Ammon's horn (tissue), 1 donor: ENCODE measurements at regions not wholly inside any gene's neighbourhood (a gene's known extent, or its start where the extent isn't known, plus 50 kb on each side); places are given as distances from the start of the nearest gene placed in this dataset.
"Not testable (repeated sequence)": the region's sequence is repeated elsewhere in the genome, so short reads cannot be mapped to it uniquely, and the experiment has no call there.

Experiments used
- DNase-seq: peaks from one replicate; pipeline ENCODE4 v3.0.0-alpha.2; 2016; ENCODE audit warnings: low spot score

- peak; percentile 42 for DNase-seq
Observed at GRCh38 chr15:46956456-46956855, 760.8 kb upstream of the SEMA6D start.

GRCh38 chr15:46956881-46957280 is 760.4 kb upstream of the SEMA6D start:
- DNase-seq, result no peak

DNA sequence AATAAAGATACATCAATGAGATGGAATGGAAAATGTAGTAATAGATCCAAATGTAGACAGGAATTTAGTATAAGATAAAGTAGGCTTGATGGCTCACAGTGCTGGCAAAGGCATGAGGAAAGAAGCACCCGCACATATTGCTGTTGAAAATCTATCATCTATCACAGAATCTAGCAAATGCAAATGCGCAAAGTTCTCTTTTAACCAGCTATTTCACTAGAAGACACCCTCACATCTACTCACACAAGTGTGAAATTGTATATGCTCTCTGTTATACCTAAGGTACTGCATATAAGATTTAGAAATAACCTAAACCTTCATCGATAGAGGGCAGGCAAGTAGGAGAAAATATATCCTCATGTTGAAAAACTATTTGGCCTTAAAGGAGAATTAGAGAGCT is 756.7 kb upstream of the SEMA6D start:
- DNase-seq, result no peak

DNA sequence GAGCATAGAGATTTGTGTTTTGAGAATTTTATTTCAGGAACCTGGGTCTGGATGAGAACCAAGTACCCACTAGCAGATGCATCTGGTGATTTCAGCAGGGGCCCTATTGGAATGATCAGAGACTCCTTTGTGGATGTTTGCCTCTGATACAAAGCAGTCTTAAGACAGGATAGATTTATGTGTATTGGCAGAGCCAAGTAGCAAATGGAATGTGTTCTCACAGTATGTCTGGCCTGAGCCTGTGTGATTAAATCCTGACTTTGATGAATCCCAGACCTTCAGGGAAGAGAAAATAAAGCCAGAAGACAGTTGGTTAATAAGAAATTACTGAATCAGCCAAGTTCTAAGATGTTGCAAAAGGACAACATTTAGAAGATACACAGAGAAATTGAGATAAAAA is 755.5 kb upstream of the SEMA6D start:
- DNase-seq, result no peak

- DNase-seq, result not testable (repeated sequence)
Observed at GRCh38 chr15:46988055-46988454, 729.2 kb upstream of the SEMA6D start.

GRCh38 chr15:46996359-46996758 is 720.9 kb upstream of the SEMA6D start:
- no peak for DNase-seq

DNA sequence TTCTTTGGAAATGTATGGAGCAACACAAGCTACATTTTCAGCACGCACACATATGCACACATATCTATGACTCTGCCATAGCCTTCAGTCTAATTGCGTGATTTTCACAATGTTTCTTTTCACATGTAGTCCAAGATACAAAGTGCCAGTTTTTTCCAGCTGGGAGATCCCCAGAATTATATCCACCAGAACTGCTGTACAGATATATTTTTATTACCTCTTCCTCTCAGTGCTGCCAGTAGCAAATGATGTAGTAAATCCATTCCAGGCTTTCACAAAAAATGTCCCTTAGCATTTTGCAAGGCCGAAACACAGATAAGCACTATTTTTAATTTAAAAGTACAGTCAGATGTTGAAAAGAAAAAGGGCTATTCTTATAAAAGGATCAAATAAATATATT is 719.8 kb upstream of the SEMA6D start:
- DNase-seq, result no peak

GRCh38 chr15:47003568-47003967 is 713.7 kb upstream of the SEMA6D start:
- no peak for DNase-seq

DNA sequence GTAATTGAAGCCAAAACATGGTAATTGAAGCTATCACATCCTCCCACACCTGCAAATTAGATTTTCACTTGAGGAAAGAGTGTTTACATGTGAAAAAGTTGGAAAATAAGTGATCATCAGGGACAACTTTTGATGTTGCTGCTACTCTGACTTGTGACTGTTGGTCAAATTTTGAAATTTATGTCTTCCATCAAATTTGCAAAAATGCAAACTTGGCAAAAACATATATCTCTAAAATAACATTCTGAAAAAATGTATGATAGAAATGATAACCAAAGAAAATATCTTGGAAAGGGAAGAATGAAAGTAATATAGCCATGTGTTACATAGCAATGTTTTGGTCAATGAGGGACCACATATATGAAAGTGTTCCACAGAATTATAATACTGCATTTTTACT is 703.9 kb upstream of the SEMA6D start:
- no peak for DNase-seq

DNA sequence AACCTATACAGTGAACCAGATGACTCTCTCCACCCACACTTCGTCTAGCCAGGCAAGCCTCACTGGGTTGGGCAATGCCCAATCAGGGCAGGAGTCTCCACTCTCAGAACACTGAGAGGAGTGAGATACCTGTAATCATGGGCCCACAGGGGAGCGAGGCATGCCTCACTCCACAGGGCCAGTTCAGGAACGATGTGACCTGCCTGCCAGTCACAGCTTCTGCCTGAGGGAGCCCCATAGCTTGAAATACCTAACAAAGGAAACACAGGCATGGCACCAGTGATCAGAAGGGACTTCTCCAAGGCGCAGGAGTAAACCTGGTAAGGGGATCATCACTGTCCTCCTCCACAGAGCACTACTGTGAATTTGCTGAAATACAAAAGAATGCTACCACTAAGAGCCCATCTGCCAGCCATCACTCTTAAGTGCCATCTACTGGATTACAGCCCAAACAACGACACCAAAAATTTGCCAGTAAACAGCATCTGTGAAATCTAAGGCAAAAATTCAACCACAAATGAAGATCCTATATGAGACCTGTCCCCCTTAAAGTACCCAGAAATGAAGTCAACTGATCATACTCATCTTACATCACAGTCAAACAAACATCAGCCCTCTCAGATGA is 689.9 kb upstream of the SEMA6D start:
- DNase-seq, result peak; percentile 8

GRCh38 chr15:47035475-47036406 is 681.6 kb upstream of the SEMA6D start:
- DNase-seq, result no peak

- DNase-seq, result no peak
Observed at GRCh38 chr15:47037003-47037402, 680.3 kb upstream of the SEMA6D start.

GRCh38 chr15:47039225-47039624 is 678.1 kb upstream of the SEMA6D start:
- no peak for DNase-seq

GRCh38 chr15:47041301-47041700 is 676.0 kb upstream of the SEMA6D start:
- DNase-seq, result no peak

DNA sequence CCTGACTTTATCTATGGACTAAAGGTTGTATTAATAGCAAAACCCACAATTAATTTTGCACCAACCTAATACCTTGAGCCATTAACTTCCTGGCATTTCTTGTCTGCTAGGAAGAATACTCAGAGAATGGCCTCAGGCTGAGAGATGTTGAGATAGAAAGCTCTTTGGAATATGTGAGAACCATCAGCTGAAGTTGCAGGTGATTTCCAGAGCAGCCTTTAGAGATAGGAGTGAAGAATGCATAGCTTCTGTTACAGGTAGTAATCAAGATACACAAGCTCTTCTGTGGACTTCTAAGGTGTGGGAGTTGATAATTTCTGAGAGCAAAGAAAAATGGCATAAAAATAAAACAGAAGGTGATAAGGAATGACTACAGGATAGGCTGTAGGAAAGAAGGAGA is 669.3 kb upstream of the SEMA6D start:
- DNase-seq, result not testable (repeated sequence)

GRCh38 chr15:47066392-47066791 is 650.9 kb upstream of the SEMA6D start:
- no peak for DNase-seq

DNA sequence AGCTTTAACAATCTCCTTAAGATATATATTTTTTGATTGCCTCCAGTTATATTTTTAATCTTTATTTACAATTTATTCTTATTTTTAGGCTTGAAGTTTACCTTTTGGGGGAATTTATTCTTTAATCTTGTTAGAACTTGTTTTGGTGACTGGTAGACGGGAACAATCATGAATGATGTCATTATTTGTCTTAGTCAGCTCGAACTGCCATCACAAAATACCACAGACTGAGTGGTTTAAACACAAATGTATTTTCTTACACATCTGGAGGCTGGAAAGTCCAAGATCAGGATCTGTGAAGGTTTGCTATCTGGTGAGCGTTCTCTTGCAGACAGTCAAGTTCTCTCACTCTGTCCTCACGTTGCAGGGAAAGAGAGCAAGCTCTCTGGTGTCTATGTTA is 639.5 kb upstream of the SEMA6D start:
- not testable (repeated sequence) for DNase-seq

DNA sequence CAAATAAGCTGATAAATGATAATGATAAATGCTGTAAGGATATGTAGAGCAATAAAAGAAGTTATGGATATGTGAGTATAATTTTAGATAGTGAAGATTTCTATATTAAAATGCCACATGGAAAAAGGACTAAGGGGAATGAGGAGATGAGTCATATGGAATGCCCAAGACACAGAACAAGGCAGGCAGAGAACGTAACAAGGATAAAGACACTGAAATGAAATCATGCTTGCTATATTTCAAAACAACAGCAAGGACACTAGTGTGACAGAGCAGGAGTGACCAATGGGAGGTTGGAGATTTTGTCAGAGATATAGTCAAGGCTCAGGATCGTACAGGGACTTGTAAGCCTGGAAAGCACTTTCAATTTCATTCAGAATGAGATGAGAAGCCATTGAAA is 621.5 kb upstream of the SEMA6D start:
- no peak for DNase-seq

- DNase-seq, result not testable (repeated sequence)
Observed at GRCh38 chr15:47098526-47098925, 618.8 kb upstream of the SEMA6D start.

GRCh38 chr15:47099801-47100200 is 617.5 kb upstream of the SEMA6D start:
- DNase-seq, result not testable (repeated sequence)

GRCh38 chr15:47108800-47109199 is 608.5 kb upstream of the SEMA6D start:
- DNase-seq, result not testable (repeated sequence)

- no peak for DNase-seq
Observed at GRCh38 chr15:47116698-47117097, 600.6 kb upstream of the SEMA6D start.

DNA sequence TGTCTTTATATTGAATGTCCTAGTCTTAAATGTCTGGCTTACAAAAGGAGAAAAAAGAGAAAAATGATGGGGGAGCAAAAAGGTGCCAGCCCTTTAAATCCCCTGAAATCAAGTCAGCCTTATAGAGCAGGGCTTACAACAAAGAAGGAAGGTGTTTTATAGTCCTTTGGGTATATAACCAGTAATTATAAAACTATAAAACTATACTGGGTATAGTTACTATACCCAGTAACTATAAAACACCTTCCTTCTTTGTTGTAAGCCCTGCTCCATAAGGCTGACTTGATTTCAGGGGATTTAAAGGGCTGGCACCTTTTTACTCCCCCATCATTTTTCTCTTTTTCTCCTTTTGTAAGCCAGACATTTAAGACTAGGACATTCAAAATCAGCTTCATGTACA is 598.0 kb upstream of the SEMA6D start:
- no peak for DNase-seq
